ENCODE measurements at regions not wholly inside any gene's neighbourhood (a gene's known extent, or its start where the extent isn't known, plus 50 kb on each side); places are given as distances from the start of the nearest gene placed in this dataset.

GRCh38 chr7:17444673-17445072, 146.2 kb downstream of the AHR start:
- no peaks in the 10 kb centered on the region for H3K27me3 ChIP-seq (ENCODE audit: insufficient read depth, low read length)
- H3K4me1 ChIP-seq (ENCODE audit: insufficient read depth, low read length), result no peaks in the 10 kb centered on the region
- H3K36me3 ChIP-seq (ENCODE audit: insufficient read depth, low read length), result no peaks in the 10 kb centered on the region
- H3K9me3 ChIP-seq (ENCODE audit: low read length), result peaks cover 5% of the 10 kb centered on the region
- no peak overlapping the region for H2AFZ ChIP-seq (ENCODE audit: low read depth, low read length)
- no peak overlapping the region for H3K4me3 ChIP-seq (ENCODE audit: low read length)

GRCh38 chr7:17446340-17446739, 147.9 kb downstream of the AHR start:
- peaks cover 5% of the 10 kb centered on the region for H3K9me3 ChIP-seq (ENCODE audit: low read length)
- H3K27me3 ChIP-seq (ENCODE audit: insufficient read depth, low read length), result no peaks in the 10 kb centered on the region
- H2AFZ ChIP-seq (ENCODE audit: low read depth, low read length), result no peak overlapping the region
- no peak overlapping the region for H3K4me3 ChIP-seq (ENCODE audit: low read length)
- H3K36me3 ChIP-seq (ENCODE audit: insufficient read depth, low read length), result no peaks in the 10 kb centered on the region
- no peaks in the 10 kb centered on the region for H3K4me1 ChIP-seq (ENCODE audit: insufficient read depth, low read length)

GRCh38 chr7:17447728-17448478, 149.5 kb downstream of the AHR start:
- no peak overlapping the region for H3K4me3 ChIP-seq (ENCODE audit: low read length)
- no peaks in the 10 kb centered on the region for H3K36me3 ChIP-seq (ENCODE audit: insufficient read depth, low read length)
- H3K4me1 ChIP-seq (ENCODE audit: insufficient read depth, low read length), result no peaks in the 10 kb centered on the region
- peaks cover 5% of the 10 kb centered on the region for H3K9me3 ChIP-seq (ENCODE audit: low read length)
- H2AFZ ChIP-seq (ENCODE audit: low read depth, low read length), result no peak overlapping the region
- no peaks in the 10 kb centered on the region for H3K27me3 ChIP-seq (ENCODE audit: insufficient read depth, low read length)

GRCh38 chr7:17448479-17449423, 150.3 kb downstream of the AHR start:
- H3K4me3 ChIP-seq (ENCODE audit: low read length), result no peak overlapping the region
- peaks cover 5% of the 10 kb centered on the region for H3K9me3 ChIP-seq (ENCODE audit: low read length)
- no peaks in the 10 kb centered on the region for H3K4me1 ChIP-seq (ENCODE audit: insufficient read depth, low read length)
- H2AFZ ChIP-seq (ENCODE audit: low read depth, low read length), result no peak overlapping the region
- H3K27me3 ChIP-seq (ENCODE audit: insufficient read depth, low read length), result no peaks in the 10 kb centered on the region
- H3K36me3 ChIP-seq (ENCODE audit: insufficient read depth, low read length), result no peaks in the 10 kb centered on the region

- no peak overlapping the region for H2AFZ ChIP-seq (ENCODE audit: low read depth, low read length)
- H3K27me3 ChIP-seq (ENCODE audit: insufficient read depth, low read length), result no peaks in the 10 kb centered on the region
- H3K4me1 ChIP-seq (ENCODE audit: insufficient read depth, low read length), result no peaks in the 10 kb centered on the region
- no peaks in the 10 kb centered on the region for H3K36me3 ChIP-seq (ENCODE audit: insufficient read depth, low read length)
- H3K9me3 ChIP-seq (ENCODE audit: low read length), result no peaks in the 10 kb centered on the region
- H3K4me3 ChIP-seq (ENCODE audit: low read length), result no peak overlapping the region
Observed at GRCh38 chr7:17456541-17456940, 158.1 kb downstream of the AHR start.

GRCh38 chr7:17460001-17460400, 161.5 kb downstream of the AHR start:
- Histone ChIP-seq H3K27me3 (ENCODE audit: insufficient read depth, low read length) (no peaks in the 10 kb centered on the region), H2AFZ (ENCODE audit: low read depth, low read length) (no peak overlapping the region), H3K36me3 (ENCODE audit: insufficient read depth, low read length) (no peaks in the 10 kb centered on the region)

GRCh38 chr7:17460665-17461064, 162.2 kb downstream of the AHR start:
- H3K9me3 ChIP-seq (ENCODE audit: low read length), result no peaks in the 10 kb centered on the region

More at GRCh38 chr7:17460001-17460400, 161.5 kb downstream of the AHR start:
- H3K4me3 ChIP-seq (ENCODE audit: low read length), result no peak overlapping the region
- H3K4me1 ChIP-seq (ENCODE audit: insufficient read depth, low read length), result no peaks in the 10 kb centered on the region
- H3K9me3 ChIP-seq (ENCODE audit: low read length), result no peaks in the 10 kb centered on the region

GRCh38 chr7:17462131-17462631, 163.7 kb downstream of the AHR start:
- Histone ChIP-seq H3K4me1 (ENCODE audit: insufficient read depth, low read length) (no peaks in the 10 kb centered on the region), H2AFZ (ENCODE audit: low read depth, low read length) (no peak overlapping the region), H3K36me3 (ENCODE audit: insufficient read depth, low read length) (no peaks in the 10 kb centered on the region), H3K4me3 (ENCODE audit: low read length) (no peak overlapping the region), H3K27me3 (ENCODE audit: insufficient read depth, low read length) (no peaks in the 10 kb centered on the region), H3K9me3 (ENCODE audit: low read length) (no peaks in the 10 kb centered on the region)

More at GRCh38 chr7:17460665-17461064, 162.2 kb downstream of the AHR start:
- H3K27me3 ChIP-seq (ENCODE audit: insufficient read depth, low read length), result no peaks in the 10 kb centered on the region
- H3K4me3 ChIP-seq (ENCODE audit: low read length), result no peak overlapping the region
- H3K36me3 ChIP-seq (ENCODE audit: insufficient read depth, low read length), result no peaks in the 10 kb centered on the region
- no peaks in the 10 kb centered on the region for H3K4me1 ChIP-seq (ENCODE audit: insufficient read depth, low read length)
- no peak overlapping the region for H2AFZ ChIP-seq (ENCODE audit: low read depth, low read length)

GRCh38 chr7:17463511-17464085, 165.1 kb downstream of the AHR start:
- Histone ChIP-seq H3K4me3 (ENCODE audit: low read length) (no peak overlapping the region), H3K4me1 (ENCODE audit: insufficient read depth, low read length) (no peaks in the 10 kb centered on the region), H3K9me3 (ENCODE audit: low read length) (no peaks in the 10 kb centered on the region), H3K27me3 (ENCODE audit: insufficient read depth, low read length) (no peaks in the 10 kb centered on the region), H2AFZ (ENCODE audit: low read depth, low read length) (no peak overlapping the region), H3K36me3 (ENCODE audit: insufficient read depth, low read length) (no peaks in the 10 kb centered on the region)

- Histone ChIP-seq H3K36me3 (ENCODE audit: insufficient read depth, low read length) (no peaks in the 10 kb centered on the region), H3K9me3 (ENCODE audit: low read length) (no peaks in the 10 kb centered on the region), H3K4me3 (ENCODE audit: low read length) (no peak overlapping the region), H3K27me3 (ENCODE audit: insufficient read depth, low read length) (no peaks in the 10 kb centered on the region), H3K4me1 (ENCODE audit: insufficient read depth, low read length) (no peaks in the 10 kb centered on the region), H2AFZ (ENCODE audit: low read depth, low read length) (no peak overlapping the region)
Observed at GRCh38 chr7:17466216-17466615, 167.8 kb downstream of the AHR start.

GRCh38 chr7:17467386-17467945, 169.0 kb downstream of the AHR start:
- H3K9me3 ChIP-seq (ENCODE audit: low read length), result no peaks in the 10 kb centered on the region
- no peak overlapping the region for H2AFZ ChIP-seq (ENCODE audit: low read depth, low read length)
- H3K36me3 ChIP-seq (ENCODE audit: insufficient read depth, low read length), result no peaks in the 10 kb centered on the region
- H3K4me3 ChIP-seq (ENCODE audit: low read length), result no peak overlapping the region
- no peaks in the 10 kb centered on the region for H3K4me1 ChIP-seq (ENCODE audit: insufficient read depth, low read length)
- H3K27me3 ChIP-seq (ENCODE audit: insufficient read depth, low read length), result no peaks in the 10 kb centered on the region

GRCh38 chr7:17471325-17471724, 172.9 kb downstream of the AHR start:
- Histone ChIP-seq H3K36me3 (ENCODE audit: insufficient read depth, low read length) (no peaks in the 10 kb centered on the region), H3K4me1 (ENCODE audit: insufficient read depth, low read length) (no peaks in the 10 kb centered on the region), H3K27me3 (ENCODE audit: insufficient read depth, low read length) (no peaks in the 10 kb centered on the region), H3K9me3 (ENCODE audit: low read length) (no peaks in the 10 kb centered on the region), H3K4me3 (ENCODE audit: low read length) (no peak overlapping the region), H2AFZ (ENCODE audit: low read depth, low read length) (no peak overlapping the region)

All from neuron (in vitro differentiated cells).